HCT116 (cell line): ENCODE measurements at regions not wholly inside any gene's neighbourhood (a gene's known extent, or its start where the extent isn't known, plus 50 kb on each side); places are given as distances from the start of the nearest gene placed in this dataset.

ENCODE experiments used
- ATAC-seq: fragments of 200-7000 bp; cut with Tn5 transposase; 2 replicates; pipeline ENCODE4 v1.9.1; 2020; ENCODE audit warnings: mild to moderate bottlenecking, moderate library complexity
- BruUV-seq: library from RNA; stranded (reverse); fragments of 400-500 nt; replicated peaks from 2 replicates; lab custom pipeline; 2021; lab: Mats Ljungman, UMichigan
- CTCF ChIA-PET: fragments of 300-600 bp; sonication (Branson Sonifier 250); formaldehyde crosslinking; loops from one replicate; lab custom pipeline; 2021; ENCODE audit warnings: antibody characterized with exemption; lab: Charles Lee
- POLR2A ChIA-PET: fragments of 300-600, 350-600 bp; sonication (Branson Sonifier 250); formaldehyde crosslinking; loops from one replicate; lab custom pipeline; 2021; ENCODE audit warnings: antibody characterized with exemption; lab: Charles Lee
- RAD21 ChIA-PET, 2 experiments: fragments of 300-600 bp; sonication (Branson Sonifier 250); formaldehyde crosslinking; loops; one replicate each; lab custom pipeline; 2023; ENCODE audit warnings: low total read pairs in 2 of 2; ENCODE audit not compliant: uncharacterized antibody in 2 of 2, unreplicated experiment in 2 of 2, low non-redundant PET in 1 of 2; lab: Charles Lee
- DNase-seq: peaks from one replicate; pipeline ENCODE4 v3.0.0-alpha.2; 2010; ENCODE audit warnings: low read depth, low spot score
- H2AFZ ChIP-seq: fragments of 200-600 bp; shearing (Covaris generic), sonication (generic); 2 replicates; pipeline ENCODE4 v1.6.1; 2017; ENCODE audit warnings: low read depth, mixed run types, mixed read lengths, antibody characterized with exemption, low read length; ENCODE audit not compliant: poor library complexity, severe bottlenecking
- H3K27ac ChIP-seq: 2 replicates; pipeline ENCODE4 v1.5.1; 2012; ENCODE audit warnings: low read depth, low read length
- H3K27me3 ChIP-seq: fragments of 200-600 bp; sonication (generic); 2 replicates; pipeline ENCODE4 v1.6.1; 2016; ENCODE audit warnings: mixed run types, low read length, mixed read lengths; ENCODE audit not compliant: insufficient read depth
- H3K36me3 ChIP-seq, 2 experiments: fragments of 200-500 bp in 1 of 2; fragments of 200-600 bp in 1 of 2; sonication (Bioruptor generic) in 1 of 2; sonication (generic) in 1 of 2; 2 replicates each; pipeline versions ENCODE4 v1.5.1 to v1.6.1; 2014 to 2016; ENCODE audit warnings: low read length in 2 of 2, inconsistent platforms in 1 of 2, mixed read lengths in 1 of 2, mixed run types in 1 of 2; ENCODE audit not compliant: insufficient read depth in 2 of 2, control insufficient read depth in 1 of 2
- H3K4me1 ChIP-seq, 2 experiments: fragments of 200-600 bp in 1 of 2; sonication (generic) in 1 of 2; 2 replicates each; pipeline versions ENCODE4 v1.5.1 to v1.6.1; 2012 to 2017; ENCODE audit warnings: low read length in 2 of 2, inconsistent platforms in 1 of 2, mild to moderate bottlenecking in 1 of 2, mixed read lengths in 1 of 2, mixed run types in 1 of 2, moderate library complexity in 1 of 2; ENCODE audit not compliant: insufficient read depth in 2 of 2, control insufficient read depth in 1 of 2
- H3K4me2 ChIP-seq: fragments of 200-600 bp; sonication (generic); 2 replicates; pipeline ENCODE4 v1.6.1; 2017; ENCODE audit warnings: mixed run types, low read length, mixed read lengths
- H3K4me3 ChIP-seq, 2 experiments: fragments of 200-600 bp in 1 of 2; sonication (generic) in 1 of 2; replicated peaks in 1 of 2; 2 replicates each; pipeline ENCODE4 v1.5.1; 2011 to 2016; ENCODE audit warnings: low read length in 2 of 2, control low read depth in 1 of 2, low read depth in 1 of 2, mild to moderate bottlenecking in 1 of 2, mixed read lengths in 1 of 2, mixed run types in 1 of 2
- H3K79me2 ChIP-seq: fragments of 200-600 bp; sonication (generic); 2 replicates; pipeline ENCODE4 v1.6.1; 2017; ENCODE audit warnings: mild to moderate bottlenecking, mixed run types, low read length, moderate library complexity, mixed read lengths; ENCODE audit not compliant: insufficient read depth
- H3K9ac ChIP-seq: fragments of 200-600 bp; sonication (generic); 2 replicates; pipeline ENCODE4 v1.6.1; 2016; ENCODE audit warnings: low read length, mixed read lengths
- H3K9me2 ChIP-seq: fragments of 200-600 bp; sonication (generic), shearing (Covaris generic); 2 replicates; pipeline ENCODE4 v1.6.1; 2017; ENCODE audit warnings: mixed run types, mild to moderate bottlenecking, moderate library complexity; ENCODE audit not compliant: insufficient read depth
- H3K9me3 ChIP-seq, 2 experiments: fragments of 200-500 bp in 1 of 2; fragments of 200-600 bp in 1 of 2; sonication (Bioruptor generic) in 1 of 2; sonication (generic) in 1 of 2; 2 replicates each; pipeline ENCODE4 v1.6.1; 2014 to 2017; ENCODE audit warnings: low read length in 2 of 2, mixed read lengths in 2 of 2, inconsistent platforms in 1 of 2, low read depth in 1 of 2, mild to moderate bottlenecking in 1 of 2, mixed run types in 1 of 2, moderate library complexity in 1 of 2; ENCODE audit not compliant: control insufficient read depth in 1 of 2, insufficient read depth in 1 of 2
- H4K20me1 ChIP-seq: fragments of 200-600 bp; sonication (generic), shearing (Covaris generic); 2 replicates; pipeline ENCODE4 v1.6.1; 2017; ENCODE audit warnings: mixed run types, mild to moderate bottlenecking, moderate library complexity; ENCODE audit not compliant: insufficient read depth
- CBX3 ChIP-seq: IDR thresholded peaks from 2 replicates; pipeline ENCODE4 v1.6.1; 2012; ENCODE audit warnings: low read depth
- CEBPB ChIP-seq: IDR thresholded peaks from 2 replicates; pipeline ENCODE4 v1.6.1; 2012; ENCODE audit warnings: low read depth
- EGR1 ChIP-seq: IDR thresholded peaks from 2 replicates; pipeline ENCODE4 v1.6.1; 2012; ENCODE audit warnings: low read depth
- ELF1 ChIP-seq: IDR thresholded peaks from 2 replicates; pipeline ENCODE4 v1.6.1; 2012; ENCODE audit warnings: low read depth, borderline replicate concordance
- EZH2 ChIP-seq: fragments of 200-600 bp; sonication (generic); IDR thresholded peaks from 2 replicates; pipeline ENCODE4 v1.6.1; 2017; ENCODE audit warnings: antibody characterized with exemption, mixed run types
- EZH2phosphoT487 ChIP-seq: fragments of 200-600 bp; IDR thresholded peaks from 2 replicates; pipeline ENCODE4 v1.6.1; 2018; ENCODE audit warnings: antibody characterized with exemption, borderline replicate concordance
- FOSL1 ChIP-seq: IDR thresholded peaks from 2 replicates; pipeline ENCODE4 v1.6.1; 2012; ENCODE audit warnings: low read depth
- JUND ChIP-seq: IDR thresholded peaks from 2 replicates; pipeline ENCODE4 v1.6.1; 2012
- POLR2A ChIP-seq: IDR thresholded peaks from 2 replicates; pipeline ENCODE4 v1.7.0; 2011; ENCODE audit warnings: borderline replicate concordance; ENCODE audit not compliant: insufficient read depth, insufficient read length; ENCODE audit errors: extremely low read depth
- POLR2AphosphoS5 ChIP-seq: IDR thresholded peaks from 2 replicates; pipeline ENCODE4 v1.6.1; 2011; ENCODE audit warnings: mild to moderate bottlenecking, low read depth, low read length, moderate library complexity
- RAD21 ChIP-seq: IDR thresholded peaks from 2 replicates; pipeline ENCODE4 v1.6.1; 2012; ENCODE audit warnings: low read depth, mild to moderate bottlenecking
- SP1 ChIP-seq: IDR thresholded peaks from 2 replicates; pipeline ENCODE4 v1.6.1; 2012; ENCODE audit warnings: low read depth
- SRF ChIP-seq: IDR thresholded peaks from 2 replicates; pipeline ENCODE4 v1.6.1; 2012; ENCODE audit warnings: low read depth
- TCF7L2 ChIP-seq: IDR thresholded peaks from 2 replicates; pipeline ENCODE4 v1.7.0; 2011; ENCODE audit warnings: borderline replicate concordance, inconsistent platforms; ENCODE audit not compliant: insufficient read depth, insufficient read length; ENCODE audit errors: extremely low read depth
- YY1 ChIP-seq: IDR thresholded peaks from 2 replicates; pipeline ENCODE4 v1.6.1; 2011; ENCODE audit warnings: low read length, low read depth, moderate library complexity, mild to moderate bottlenecking; ENCODE audit not compliant: insufficient replicate concordance; ENCODE audit errors: extremely low read depth
- intact Hi-C: fragments of 100-400 bp; cut with micrococcal nuclease; formaldehyde crosslinking; loops from 2 replicates; pipeline ENCODE4 v1.10.0; 2022
- TF ChIP-seq, protein P1 (sequence below), 3 experiments: fragments of 200-600 bp in 1 of 3; sonication (generic) in 1 of 3; IDR thresholded peaks in 2 of 3; conservative IDR thresholded peaks in 1 of 3; 2 replicates each; pipeline ENCODE4 v1.5.1; 2012 to 2017; ENCODE audit warnings: low read depth in 2 of 3, low read length in 2 of 3, antibody characterized with exemption in 1 of 3, borderline replicate concordance in 1 of 3, control low read depth in 1 of 3, mild to moderate bottlenecking in 1 of 3, mixed read lengths in 1 of 3, mixed run types in 1 of 3, moderate library complexity in 1 of 3; ENCODE audit not compliant: insufficient read depth in 1 of 3
- TF ChIP-seq, protein P2 (sequence below): IDR thresholded peaks from 2 replicates; pipeline ENCODE4 v1.6.1; 2011; ENCODE audit warnings: mild to moderate bottlenecking, low read length, moderate library complexity; ENCODE audit not compliant: insufficient replicate concordance; ENCODE audit errors: extremely low read depth

- Histone ChIP-seq H3K9me2 (no peaks in the 10 kb centered on the region), H4K20me1 (no peaks in the 10 kb centered on the region), H3K9me3 (peaks cover 5 to 12% of the 10 kb centered on the region in 2 experiments; a peak in 2 of 4 replicates), H3K36me3 (no peaks in the 10 kb centered on the region), H3K27ac (no peak overlapping the region), H3K79me2 (no peaks in the 10 kb centered on the region), H3K4me1 (no peaks in the 10 kb centered on the region), H2AFZ (no peak overlapping the region), H3K4me3 (no peak overlapping the region), H3K4me2 (no peak overlapping the region), H3K27me3 (no peaks in the 10 kb centered on the region), H3K9ac (no peak overlapping the region)
- TF ChIP-seq EGR1 (no peak), RAD21 (no peak), POLR2AphosphoS5 (no peak)
- ChIA-PET RAD21 (no interaction called here), CTCF (no interaction called here), POLR2A (no interaction called here)
- no TSS peak for BruUV-seq
- no peak for DNase-seq
- no peak for ATAC-seq
- intact Hi-C loops = no loop called here
Observed at GRCh38 chr20:54846948-54847347, 371.6 kb downstream of the DOK5 start.

GRCh38 chr20:54844346-54844745 lies 369.0 kb downstream of the DOK5 start:
- no peak for ATAC-seq
- TF ChIP-seq EZH2 (no peak), CBX3 (no peak), SP1 (no peak), FOSL1 (no peak), SRF (no peak), YY1 (no peak), RAD21 (no peak), TCF7L2 (no peak), JUND (no peak), EZH2phosphoT487 (no peak), EGR1 (no peak), ELF1 (no peak), CEBPB (no peak), POLR2A (no peak)
- TF ChIP-seq, protein P1, sequence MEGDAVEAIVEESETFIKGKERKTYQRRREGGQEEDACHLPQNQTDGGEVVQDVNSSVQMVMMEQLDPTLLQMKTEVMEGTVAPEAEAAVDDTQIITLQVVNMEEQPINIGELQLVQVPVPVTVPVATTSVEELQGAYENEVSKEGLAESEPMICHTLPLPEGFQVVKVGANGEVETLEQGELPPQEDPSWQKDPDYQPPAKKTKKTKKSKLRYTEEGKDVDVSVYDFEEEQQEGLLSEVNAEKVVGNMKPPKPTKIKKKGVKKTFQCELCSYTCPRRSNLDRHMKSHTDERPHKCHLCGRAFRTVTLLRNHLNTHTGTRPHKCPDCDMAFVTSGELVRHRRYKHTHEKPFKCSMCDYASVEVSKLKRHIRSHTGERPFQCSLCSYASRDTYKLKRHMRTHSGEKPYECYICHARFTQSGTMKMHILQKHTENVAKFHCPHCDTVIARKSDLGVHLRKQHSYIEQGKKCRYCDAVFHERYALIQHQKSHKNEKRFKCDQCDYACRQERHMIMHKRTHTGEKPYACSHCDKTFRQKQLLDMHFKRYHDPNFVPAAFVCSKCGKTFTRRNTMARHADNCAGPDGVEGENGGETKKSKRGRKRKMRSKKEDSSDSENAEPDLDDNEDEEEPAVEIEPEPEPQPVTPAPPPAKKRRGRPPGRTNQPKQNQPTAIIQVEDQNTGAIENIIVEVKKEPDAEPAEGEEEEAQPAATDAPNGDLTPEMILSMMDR (IDR thresholded peaks at IDR 0.05 in 2 of 3, conservative IDR thresholded peaks at IDR 0.05 in 1 of 3; ENCODE audit: borderline replicate concordance in 1 of 3, insufficient read depth in 1 of 3, low read depth in 2 of 3, low read length in 2 of 3) = no peak
- TF ChIP-seq, protein P2, sequence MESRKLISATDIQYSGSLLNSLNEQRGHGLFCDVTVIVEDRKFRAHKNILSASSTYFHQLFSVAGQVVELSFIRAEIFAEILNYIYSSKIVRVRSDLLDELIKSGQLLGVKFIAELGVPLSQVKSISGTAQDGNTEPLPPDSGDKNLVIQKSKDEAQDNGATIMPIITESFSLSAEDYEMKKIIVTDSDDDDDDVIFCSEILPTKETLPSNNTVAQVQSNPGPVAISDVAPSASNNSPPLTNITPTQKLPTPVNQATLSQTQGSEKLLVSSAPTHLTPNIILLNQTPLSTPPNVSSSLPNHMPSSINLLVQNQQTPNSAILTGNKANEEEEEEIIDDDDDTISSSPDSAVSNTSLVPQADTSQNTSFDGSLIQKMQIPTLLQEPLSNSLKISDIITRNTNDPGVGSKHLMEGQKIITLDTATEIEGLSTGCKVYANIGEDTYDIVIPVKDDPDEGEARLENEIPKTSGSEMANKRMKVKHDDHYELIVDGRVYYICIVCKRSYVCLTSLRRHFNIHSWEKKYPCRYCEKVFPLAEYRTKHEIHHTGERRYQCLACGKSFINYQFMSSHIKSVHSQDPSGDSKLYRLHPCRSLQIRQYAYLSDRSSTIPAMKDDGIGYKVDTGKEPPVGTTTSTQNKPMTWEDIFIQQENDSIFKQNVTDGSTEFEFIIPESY = no peak

More at GRCh38 chr20:54844346-54844745, 369.0 kb downstream of the DOK5 start:
- intact Hi-C loops = no loop called here
- Histone ChIP-seq H3K79me2 (no peaks in the 10 kb centered on the region), H2AFZ (no peak overlapping the region), H4K20me1 (no peaks in the 10 kb centered on the region), H3K9me3 (peaks cover 0 to 11% of the 10 kb centered on the region in 2 experiments; a peak in 2 of 4 replicates), H3K27ac (no peak overlapping the region), H3K27me3 (no peaks in the 10 kb centered on the region), H3K36me3 (no peaks in the 10 kb centered on the region), H3K4me3 (no peak overlapping the region), H3K9ac (no peak overlapping the region), H3K9me2 (no peaks in the 10 kb centered on the region), H3K4me1 (no peaks in the 10 kb centered on the region), H3K4me2 (no peak overlapping the region)
- POLR2A ChIA-PET = no interaction called here
- no peak for DNase-seq
- CTCF ChIA-PET = no interaction called here
- no TSS peak for BruUV-seq
- RAD21 ChIA-PET = no interaction called here
